Prostate gland (tissue), 2 donors: ENCODE measurements at regions not wholly inside any gene's neighbourhood (a gene's known extent, or its start where the extent isn't known, plus 50 kb on each side); places are given as distances from the start of the nearest gene placed in this dataset.

Experiments used
- POLR2A ChIP-seq: fragments of 450-650 bp; IDR thresholded peaks from one replicate; pipeline ENCODE4 v1.6.1; 2016; ENCODE audit warnings: antibody characterized with exemption, mild to moderate bottlenecking
- POLR2AphosphoS5 ChIP-seq: sonication (generic); formaldehyde crosslinking; IDR thresholded peaks from one replicate; pipeline ENCODE4 v1.6.1; 2017; ENCODE audit warnings: antibody characterized with exemption
- TF ChIP-seq, protein P1 (sequence below), 4 experiments: fragments of 200-600 bp in 2 of 4; fragments of 450-650 bp in 2 of 4; sonication (generic) in 2 of 4; IDR thresholded peaks; 1 replicate in 3 of 4; 2 replicates in 1 of 4; pipeline ENCODE4 v1.5.1; 2016 to 2019; ENCODE audit warnings: antibody characterized with exemption in 4 of 4, mild to moderate bottlenecking in 2 of 4, moderate library complexity in 2 of 4

DNA sequence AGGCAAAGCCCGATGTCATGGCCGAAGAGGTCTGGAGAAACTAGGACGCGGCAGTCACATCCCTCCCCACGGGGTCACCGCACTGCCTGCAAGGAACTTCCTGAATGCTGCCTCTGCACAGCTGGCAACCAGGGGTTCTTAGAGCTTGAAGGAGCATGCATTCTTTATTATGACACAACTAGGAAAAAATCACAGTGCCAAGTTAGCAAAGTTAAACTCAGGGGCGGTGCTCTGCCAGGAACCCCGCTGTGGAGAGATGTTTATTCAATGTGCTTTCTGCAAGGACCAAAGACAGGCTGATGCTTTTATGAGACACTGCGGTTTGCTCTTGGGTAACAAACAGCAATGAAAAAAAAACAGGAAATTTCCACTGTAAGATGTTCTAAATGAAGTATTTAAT lies 287.3 kb upstream of the FOXQ1 start:
- TF ChIP-seq, protein P1, sequence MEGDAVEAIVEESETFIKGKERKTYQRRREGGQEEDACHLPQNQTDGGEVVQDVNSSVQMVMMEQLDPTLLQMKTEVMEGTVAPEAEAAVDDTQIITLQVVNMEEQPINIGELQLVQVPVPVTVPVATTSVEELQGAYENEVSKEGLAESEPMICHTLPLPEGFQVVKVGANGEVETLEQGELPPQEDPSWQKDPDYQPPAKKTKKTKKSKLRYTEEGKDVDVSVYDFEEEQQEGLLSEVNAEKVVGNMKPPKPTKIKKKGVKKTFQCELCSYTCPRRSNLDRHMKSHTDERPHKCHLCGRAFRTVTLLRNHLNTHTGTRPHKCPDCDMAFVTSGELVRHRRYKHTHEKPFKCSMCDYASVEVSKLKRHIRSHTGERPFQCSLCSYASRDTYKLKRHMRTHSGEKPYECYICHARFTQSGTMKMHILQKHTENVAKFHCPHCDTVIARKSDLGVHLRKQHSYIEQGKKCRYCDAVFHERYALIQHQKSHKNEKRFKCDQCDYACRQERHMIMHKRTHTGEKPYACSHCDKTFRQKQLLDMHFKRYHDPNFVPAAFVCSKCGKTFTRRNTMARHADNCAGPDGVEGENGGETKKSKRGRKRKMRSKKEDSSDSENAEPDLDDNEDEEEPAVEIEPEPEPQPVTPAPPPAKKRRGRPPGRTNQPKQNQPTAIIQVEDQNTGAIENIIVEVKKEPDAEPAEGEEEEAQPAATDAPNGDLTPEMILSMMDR (IDR thresholded peaks at IDR 0.05) = no peak
- TF ChIP-seq POLR2AphosphoS5 = peak; percentile 89
- TF ChIP-seq POLR2A = no peak
